ENCODE measurements at regions not wholly inside any gene's neighbourhood (a gene's known extent, or its start where the extent isn't known, plus 50 kb on each side); places are given as distances from the start of the nearest gene placed in this dataset.

DNA sequence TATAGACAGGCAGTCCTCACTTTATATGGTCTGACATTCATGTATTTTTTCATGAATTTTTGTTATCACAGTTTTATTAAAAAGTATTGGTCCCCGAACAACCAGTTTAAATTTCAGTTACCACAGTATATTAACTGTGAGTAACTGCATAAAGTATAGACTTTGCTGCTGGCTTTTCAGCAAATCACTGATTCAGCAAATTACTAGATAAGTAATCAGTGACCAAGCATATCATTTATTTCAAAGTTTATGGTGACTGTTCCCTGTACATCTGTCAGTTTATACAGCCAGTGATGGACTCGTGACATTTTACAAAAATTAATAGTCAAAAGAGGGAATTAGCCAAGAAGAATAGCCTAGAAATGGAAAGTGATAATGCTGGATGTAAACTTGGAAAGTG, 266.7 kb upstream of the CHRM2 start:
- TF ChIP-seq REST (IDR thresholded peaks at IDR 0.05) (no peak), TAF1 (conservative IDR thresholded peaks at IDR 0.05) (no peak), CTCF (IDR thresholded peaks at IDR 0.05; ENCODE audit: low read depth, low read length, missing input control) (no peak), SP1 (IDR thresholded peaks at IDR 0.05) (no peak), JUND (IDR thresholded peaks at IDR 0.05) (no peak), FOXA1 (IDR thresholded peaks at IDR 0.05) (no peak), EGR1 (IDR thresholded peaks at IDR 0.05; ENCODE audit: low read depth in 2 of 2) (no peak), GABPA (IDR thresholded peaks at IDR 0.05 in 1 of 2, conservative IDR thresholded peaks at IDR 0.05 in 1 of 2) (no peak)
- TF ChIP-seq, protein P1, sequence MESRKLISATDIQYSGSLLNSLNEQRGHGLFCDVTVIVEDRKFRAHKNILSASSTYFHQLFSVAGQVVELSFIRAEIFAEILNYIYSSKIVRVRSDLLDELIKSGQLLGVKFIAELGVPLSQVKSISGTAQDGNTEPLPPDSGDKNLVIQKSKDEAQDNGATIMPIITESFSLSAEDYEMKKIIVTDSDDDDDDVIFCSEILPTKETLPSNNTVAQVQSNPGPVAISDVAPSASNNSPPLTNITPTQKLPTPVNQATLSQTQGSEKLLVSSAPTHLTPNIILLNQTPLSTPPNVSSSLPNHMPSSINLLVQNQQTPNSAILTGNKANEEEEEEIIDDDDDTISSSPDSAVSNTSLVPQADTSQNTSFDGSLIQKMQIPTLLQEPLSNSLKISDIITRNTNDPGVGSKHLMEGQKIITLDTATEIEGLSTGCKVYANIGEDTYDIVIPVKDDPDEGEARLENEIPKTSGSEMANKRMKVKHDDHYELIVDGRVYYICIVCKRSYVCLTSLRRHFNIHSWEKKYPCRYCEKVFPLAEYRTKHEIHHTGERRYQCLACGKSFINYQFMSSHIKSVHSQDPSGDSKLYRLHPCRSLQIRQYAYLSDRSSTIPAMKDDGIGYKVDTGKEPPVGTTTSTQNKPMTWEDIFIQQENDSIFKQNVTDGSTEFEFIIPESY (IDR thresholded peaks at IDR 0.05), result no peak

Measured in liver (tissue), 3 donors.